ENCODE measurements at regions not wholly inside any gene's neighbourhood (a gene's known extent, or its start where the extent isn't known, plus 50 kb on each side); places are given as distances from the start of the nearest gene placed in this dataset.
"Not testable (repeated sequence)": the region's sequence is repeated elsewhere in the genome, so short reads cannot be mapped to it uniquely, and the experiment has no call there.

GRCh38 chr2:16240402-16240801 is 300.1 kb downstream of the MYCN start:
- in situ Hi-C loops (cut with HindIII; ENCODE audit: low pct_unique_long_range_greater_than_20kb, low sequenced_read_pairs) = no loop called here
- DNase-seq (ENCODE audit: low read depth) = no peak

DNA sequence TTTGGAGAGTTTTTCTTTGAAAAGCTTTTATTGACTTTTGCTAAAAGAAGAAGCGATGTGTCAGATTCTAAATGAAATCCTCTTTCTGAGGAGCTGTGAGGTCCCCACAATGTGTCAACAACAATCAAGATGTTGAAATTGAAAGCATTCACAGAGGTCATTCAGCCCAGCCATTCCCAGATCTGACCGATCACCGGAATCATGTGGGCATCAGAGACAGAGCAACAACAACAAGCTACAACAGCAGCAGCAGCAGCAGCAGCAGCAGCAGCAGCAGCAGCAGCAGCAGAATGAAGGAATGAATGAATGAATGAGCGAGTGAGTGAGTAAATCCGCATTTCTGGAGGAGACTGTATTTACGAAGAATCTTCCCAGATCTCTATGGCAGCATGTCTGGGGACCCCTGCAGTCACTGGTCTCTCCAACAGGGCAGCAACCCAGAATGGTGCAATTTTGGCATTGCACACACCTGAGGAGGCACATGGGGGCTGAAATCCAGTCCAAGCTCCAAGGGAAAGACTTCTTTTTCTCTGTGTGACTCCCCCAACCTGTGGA is 299.0 kb downstream of the MYCN start:
- in situ Hi-C loops (cut with HindIII; ENCODE audit: low pct_unique_long_range_greater_than_20kb, low sequenced_read_pairs) = no loop called here

GRCh38 chr2:16238786-16239185 is 298.4 kb downstream of the MYCN start:
- in situ Hi-C loops (cut with HindIII; ENCODE audit: low pct_unique_long_range_greater_than_20kb, low sequenced_read_pairs) = no loop called here
- no peak for DNase-seq (ENCODE audit: low read depth)

More for the DNA sequence above, 299.0 kb downstream of the MYCN start:
- DNase-seq (ENCODE audit: low read depth) = no peak

DNA sequence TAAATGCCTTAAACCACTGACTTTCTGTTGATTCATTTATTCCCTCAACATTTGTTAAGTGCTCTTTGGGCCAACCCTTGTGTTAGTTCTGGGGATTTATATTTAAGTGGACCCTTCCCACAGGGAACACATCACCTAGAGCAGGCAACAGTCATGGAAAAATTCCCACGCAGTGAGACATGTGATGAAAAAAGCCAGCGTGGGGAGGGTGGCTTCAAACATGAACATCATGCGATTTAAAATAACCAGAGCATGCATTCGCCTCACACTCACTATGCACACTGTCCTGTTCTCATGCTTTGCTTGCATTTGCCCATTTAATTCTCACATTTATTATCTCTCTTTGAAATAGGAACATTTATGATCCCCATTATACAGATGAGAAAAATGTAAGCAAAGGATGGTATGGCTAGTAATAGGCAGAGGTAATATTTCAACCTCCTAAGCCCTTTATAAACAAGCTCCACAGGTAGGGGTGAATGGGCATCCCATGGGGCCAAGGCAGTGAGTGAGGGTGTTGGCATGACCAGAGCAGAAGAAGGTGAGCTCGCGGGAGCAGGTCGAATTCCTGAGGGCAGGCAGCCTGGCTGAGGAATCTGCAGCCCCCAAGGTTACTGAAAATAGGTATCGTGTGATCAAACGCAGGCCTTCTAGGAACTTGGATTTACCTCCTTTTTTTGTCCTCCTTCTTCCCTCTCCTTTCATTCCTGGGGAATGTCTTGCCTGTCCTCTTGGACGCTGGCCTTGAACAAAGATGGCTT is 297.8 kb downstream of the MYCN start:
- in situ Hi-C loops (cut with HindIII; ENCODE audit: low pct_unique_long_range_greater_than_20kb, low sequenced_read_pairs) = no loop called here
- DNase-seq (ENCODE audit: low read depth) = no peak

- in situ Hi-C loops (cut with HindIII; ENCODE audit: low pct_unique_long_range_greater_than_20kb, low sequenced_read_pairs) = no loop called here
- no peak for DNase-seq (ENCODE audit: low read depth)
Measured at GRCh38 chr2:16235747-16236146, 295.4 kb downstream of the MYCN start.

- in situ Hi-C loops (cut with HindIII; ENCODE audit: low pct_unique_long_range_greater_than_20kb, low sequenced_read_pairs); DNase-seq (ENCODE audit: low read depth): not testable (repeated sequence)
Measured at GRCh38 chr2:16235291-16235690, 294.9 kb downstream of the MYCN start.

DNA sequence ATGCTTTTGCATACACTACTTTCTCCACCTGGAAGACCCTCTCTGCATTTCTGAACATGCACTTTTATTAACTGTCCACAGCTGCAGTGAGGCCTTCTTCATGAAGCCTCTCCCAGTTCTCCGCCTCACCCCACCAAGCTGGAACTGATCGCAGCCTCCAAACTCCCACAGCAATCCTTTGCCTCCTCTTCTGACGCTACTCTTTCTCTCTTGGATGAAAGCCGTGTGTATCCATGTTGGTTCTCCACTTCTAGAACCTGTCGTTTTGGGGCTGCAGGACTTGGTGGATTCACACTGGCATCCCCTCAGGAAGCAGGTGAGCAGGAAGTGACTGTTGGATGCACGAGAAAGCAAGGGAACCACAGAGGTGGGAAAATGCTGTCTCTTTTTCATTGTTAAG is 288.6 kb downstream of the MYCN start:
- in situ Hi-C loops (cut with HindIII; ENCODE audit: low pct_unique_long_range_greater_than_20kb, low sequenced_read_pairs) = no loop called here
- DNase-seq (ENCODE audit: low read depth) = no peak

DNA sequence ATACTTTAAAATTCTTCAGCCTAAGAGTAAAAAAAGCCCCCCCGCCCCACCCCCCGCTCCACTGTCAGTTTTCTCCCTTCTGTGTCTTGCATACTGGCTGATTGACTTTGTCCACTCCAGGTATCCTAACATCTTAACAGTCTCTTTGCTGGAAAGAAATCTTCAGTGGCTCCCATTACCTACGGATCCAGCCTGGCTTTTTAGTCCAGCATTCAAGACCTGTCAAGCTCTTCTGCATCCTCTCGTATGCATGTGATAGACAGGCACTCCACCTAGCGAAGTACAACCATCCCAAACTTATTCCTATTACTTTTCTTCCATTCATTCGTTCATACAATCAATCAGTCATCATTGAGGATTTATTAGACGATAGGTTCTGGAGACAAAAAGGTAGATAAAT is 288.1 kb downstream of the MYCN start:
- in situ Hi-C loops (cut with HindIII; ENCODE audit: low pct_unique_long_range_greater_than_20kb, low sequenced_read_pairs) = no loop called here
- DNase-seq (ENCODE audit: low read depth) = no peak

GRCh38 chr2:16227811-16228462 is 287.6 kb downstream of the MYCN start:
- DNase-seq (ENCODE audit: low read depth) = no peak
- in situ Hi-C loops (cut with HindIII; ENCODE audit: low pct_unique_long_range_greater_than_20kb, low sequenced_read_pairs) = no loop called here

GRCh38 chr2:16226943-16227664 is 286.8 kb downstream of the MYCN start:
- in situ Hi-C loops (cut with HindIII; ENCODE audit: low pct_unique_long_range_greater_than_20kb, low sequenced_read_pairs) = no loop called here
- DNase-seq (ENCODE audit: low read depth) = no peak

- no peak for DNase-seq (ENCODE audit: low read depth)
- in situ Hi-C loops (cut with HindIII; ENCODE audit: low pct_unique_long_range_greater_than_20kb, low sequenced_read_pairs) = no loop called here
Measured at GRCh38 chr2:16226381-16226780, 286.0 kb downstream of the MYCN start.

- no peak for DNase-seq (ENCODE audit: low read depth)
- in situ Hi-C loops (cut with HindIII; ENCODE audit: low pct_unique_long_range_greater_than_20kb, low sequenced_read_pairs) = no loop called here
Measured at GRCh38 chr2:16225545-16225944, 285.2 kb downstream of the MYCN start.

DNA sequence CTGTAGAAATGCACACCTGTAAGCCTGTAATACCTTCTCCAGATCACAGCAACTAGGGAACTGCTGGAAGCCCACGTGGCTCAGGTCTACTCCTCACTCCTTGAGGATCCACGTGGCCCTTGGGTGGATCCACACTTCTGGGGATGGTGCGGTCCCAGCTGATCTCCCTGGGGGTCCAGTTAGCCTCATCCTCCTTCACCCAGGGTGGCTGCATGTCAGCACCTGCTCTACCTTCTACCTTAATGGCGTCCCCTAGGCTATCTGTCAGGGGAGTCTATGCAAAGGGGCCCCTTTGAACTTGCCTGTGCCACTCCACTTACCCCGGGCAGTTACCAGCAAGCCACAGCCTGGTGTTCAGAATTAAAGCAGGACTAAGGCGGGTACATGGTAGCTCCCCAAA is 284.7 kb downstream of the MYCN start:
- in situ Hi-C loops (cut with HindIII; ENCODE audit: low pct_unique_long_range_greater_than_20kb, low sequenced_read_pairs) = no loop called here
- no peak for DNase-seq (ENCODE audit: low read depth)

GRCh38 chr2:16224298-16225045 is 284.1 kb downstream of the MYCN start:
- no peak for DNase-seq (ENCODE audit: low read depth)
- in situ Hi-C loops (cut with HindIII; ENCODE audit: low pct_unique_long_range_greater_than_20kb, low sequenced_read_pairs) = no loop called here

GRCh38 chr2:16223841-16224177 is 283.5 kb downstream of the MYCN start:
- in situ Hi-C loops (cut with HindIII; ENCODE audit: low pct_unique_long_range_greater_than_20kb, low sequenced_read_pairs) = no loop called here
- no peak for DNase-seq (ENCODE audit: low read depth)

DNA sequence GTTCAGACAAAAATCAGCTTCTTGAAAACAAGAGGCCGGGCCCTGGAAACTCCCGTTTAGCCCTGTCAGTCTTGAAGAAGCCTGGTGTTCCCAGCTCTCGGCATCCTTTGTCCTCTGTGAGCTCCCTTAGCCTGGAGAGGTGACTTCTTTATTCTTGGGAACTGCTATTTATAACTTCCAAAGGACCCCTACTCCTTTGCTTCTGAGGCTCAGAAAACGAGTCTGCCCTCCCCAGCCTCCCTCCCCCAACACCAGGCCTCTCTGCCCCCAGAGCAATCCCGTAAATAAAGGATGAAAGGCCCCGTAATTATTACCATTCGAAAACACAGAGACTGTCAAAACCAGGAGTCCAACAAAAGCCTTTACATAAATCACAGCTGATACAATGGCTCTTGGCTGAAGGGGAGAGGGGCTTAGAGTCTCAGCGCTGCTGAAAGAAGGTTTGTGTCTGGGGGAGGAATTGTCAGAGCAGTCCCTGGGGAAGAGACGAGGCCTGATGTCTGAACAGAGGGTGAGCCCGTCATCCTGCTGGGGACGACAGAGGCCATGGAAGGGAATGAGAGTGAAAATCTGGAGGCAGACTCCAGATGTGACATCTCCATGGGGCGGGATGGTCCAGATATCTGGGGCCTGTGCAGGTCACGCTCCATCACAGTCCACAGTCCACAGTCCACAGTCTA is 283.0 kb downstream of the MYCN start:
- DNase-seq (ENCODE audit: low read depth) = no peak
- in situ Hi-C loops (cut with HindIII; ENCODE audit: low pct_unique_long_range_greater_than_20kb, low sequenced_read_pairs) = no loop called here

DNA sequence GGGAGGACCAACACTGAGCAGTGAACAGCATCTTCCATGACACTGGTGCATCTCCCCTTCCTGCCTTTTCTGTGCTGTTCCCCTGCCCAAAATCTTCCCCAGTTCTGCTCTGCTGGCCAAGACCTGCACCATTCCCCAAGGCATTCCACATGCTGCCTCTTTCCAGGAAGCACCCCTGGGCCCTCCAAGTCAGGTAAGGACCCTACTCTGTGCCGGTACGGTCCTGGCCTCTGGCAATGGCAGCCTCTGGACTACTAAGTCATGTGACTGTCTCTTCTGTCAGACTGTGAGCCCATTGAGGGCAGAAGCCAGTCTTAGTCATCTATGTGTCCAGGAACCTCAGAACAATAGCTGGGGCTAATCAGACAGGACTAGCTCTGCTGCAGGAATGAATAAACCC is 282.0 kb downstream of the MYCN start:
- in situ Hi-C loops (cut with HindIII; ENCODE audit: low pct_unique_long_range_greater_than_20kb, low sequenced_read_pairs) = no loop called here
- DNase-seq (ENCODE audit: low read depth) = no peak

DNA sequence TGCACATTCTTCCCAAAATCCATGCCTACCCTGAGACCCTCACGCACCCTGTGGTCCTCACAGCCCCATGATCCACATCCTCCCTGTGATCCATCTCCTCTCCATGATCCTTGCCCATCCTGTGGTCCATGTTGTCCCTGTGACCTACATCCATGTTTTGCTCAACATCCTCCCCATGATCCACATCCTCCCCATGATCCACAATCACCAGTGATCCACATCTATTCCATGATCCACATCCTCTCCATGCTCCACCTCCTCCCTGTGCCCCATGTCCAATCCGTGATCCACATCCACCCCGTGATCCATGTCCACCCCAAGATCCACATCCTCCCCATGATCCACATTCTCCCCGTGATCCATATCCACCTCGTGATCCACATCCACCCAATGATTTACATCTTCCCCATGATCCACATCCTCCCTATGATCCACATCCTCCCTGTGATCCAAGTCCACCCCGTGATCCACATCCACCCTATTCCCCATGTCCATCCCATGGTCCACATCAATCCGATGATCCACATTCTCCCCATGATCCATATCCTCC is 281.2 kb downstream of the MYCN start:
- no peak for DNase-seq (ENCODE audit: low read depth)
- in situ Hi-C loops (cut with HindIII; ENCODE audit: low pct_unique_long_range_greater_than_20kb, low sequenced_read_pairs) = no loop called here
